ENCODE measurements at regions not wholly inside any gene's neighbourhood (a gene's known extent, or its start where the extent isn't known, plus 50 kb on each side); places are given as distances from the start of the nearest gene placed in this dataset.
"Not testable (repeated sequence)": the region's sequence is repeated elsewhere in the genome, so short reads cannot be mapped to it uniquely, and the experiment has no call there.

DNA sequence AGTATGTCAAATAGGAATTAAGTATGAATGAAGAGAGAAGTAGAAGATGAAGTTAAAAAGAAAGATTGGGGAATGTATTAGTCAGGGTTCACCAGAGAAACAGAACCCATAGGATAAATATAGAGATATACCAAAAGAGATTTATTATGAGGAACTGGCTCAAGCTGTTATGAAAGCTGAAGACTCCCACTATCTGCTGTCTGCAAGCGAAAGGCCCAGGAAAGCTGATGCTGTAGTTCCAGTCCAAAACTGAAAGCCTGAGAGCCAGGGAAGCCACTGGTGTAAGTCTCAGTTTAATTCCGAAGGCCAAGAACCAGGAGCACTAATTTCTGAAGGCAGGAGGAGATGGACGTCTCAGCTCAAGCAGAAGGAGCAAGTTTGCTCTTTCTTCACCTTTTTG is 200.9 kb upstream of the FN1 start:
- DNase-seq (ENCODE audit: low spot score), result no peak
- ChIA-PET CTCF (no interaction called here), POLR2A (ENCODE audit: low non-redundant PET) (no interaction called here)
- H3K27ac ChIP-seq, result no peak overlapping the region
- TF ChIP-seq, protein P1, sequence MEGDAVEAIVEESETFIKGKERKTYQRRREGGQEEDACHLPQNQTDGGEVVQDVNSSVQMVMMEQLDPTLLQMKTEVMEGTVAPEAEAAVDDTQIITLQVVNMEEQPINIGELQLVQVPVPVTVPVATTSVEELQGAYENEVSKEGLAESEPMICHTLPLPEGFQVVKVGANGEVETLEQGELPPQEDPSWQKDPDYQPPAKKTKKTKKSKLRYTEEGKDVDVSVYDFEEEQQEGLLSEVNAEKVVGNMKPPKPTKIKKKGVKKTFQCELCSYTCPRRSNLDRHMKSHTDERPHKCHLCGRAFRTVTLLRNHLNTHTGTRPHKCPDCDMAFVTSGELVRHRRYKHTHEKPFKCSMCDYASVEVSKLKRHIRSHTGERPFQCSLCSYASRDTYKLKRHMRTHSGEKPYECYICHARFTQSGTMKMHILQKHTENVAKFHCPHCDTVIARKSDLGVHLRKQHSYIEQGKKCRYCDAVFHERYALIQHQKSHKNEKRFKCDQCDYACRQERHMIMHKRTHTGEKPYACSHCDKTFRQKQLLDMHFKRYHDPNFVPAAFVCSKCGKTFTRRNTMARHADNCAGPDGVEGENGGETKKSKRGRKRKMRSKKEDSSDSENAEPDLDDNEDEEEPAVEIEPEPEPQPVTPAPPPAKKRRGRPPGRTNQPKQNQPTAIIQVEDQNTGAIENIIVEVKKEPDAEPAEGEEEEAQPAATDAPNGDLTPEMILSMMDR (conservative IDR thresholded peaks at IDR 0.05; ENCODE audit: low read depth), result no peak

DNA sequence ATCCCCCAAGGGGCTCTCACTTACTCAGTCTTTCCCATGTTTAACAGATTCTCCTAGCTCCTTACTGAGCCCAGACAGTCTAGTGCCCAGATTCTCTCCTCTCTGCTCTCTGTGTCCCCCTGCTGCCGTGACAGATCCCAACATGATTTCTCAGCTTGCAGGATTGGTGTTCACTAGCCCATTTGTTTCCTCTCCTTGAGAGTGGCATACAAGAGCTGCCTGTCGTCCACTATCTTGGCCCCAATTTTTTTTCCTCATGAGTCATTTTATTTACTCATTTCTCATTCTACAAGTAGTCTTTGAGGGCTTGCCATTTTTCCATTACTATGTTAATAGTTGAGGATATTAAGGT is 199.9 kb upstream of the FN1 start:
- POLR2A ChIA-PET (ENCODE audit: low non-redundant PET), result no interaction called here
- CTCF ChIA-PET, result interaction anchor here (0.6 kb wide), 1 partner anchor 38 kb away, joined by 3 read pairs; no protein-coding TSS in a partner anchor
- TF ChIP-seq, protein P1 (conservative IDR thresholded peaks at IDR 0.05; ENCODE audit: low read depth), result no peak
- DNase-seq (ENCODE audit: low spot score), result no peak
- no peak overlapping the region for H3K27ac ChIP-seq

DNA sequence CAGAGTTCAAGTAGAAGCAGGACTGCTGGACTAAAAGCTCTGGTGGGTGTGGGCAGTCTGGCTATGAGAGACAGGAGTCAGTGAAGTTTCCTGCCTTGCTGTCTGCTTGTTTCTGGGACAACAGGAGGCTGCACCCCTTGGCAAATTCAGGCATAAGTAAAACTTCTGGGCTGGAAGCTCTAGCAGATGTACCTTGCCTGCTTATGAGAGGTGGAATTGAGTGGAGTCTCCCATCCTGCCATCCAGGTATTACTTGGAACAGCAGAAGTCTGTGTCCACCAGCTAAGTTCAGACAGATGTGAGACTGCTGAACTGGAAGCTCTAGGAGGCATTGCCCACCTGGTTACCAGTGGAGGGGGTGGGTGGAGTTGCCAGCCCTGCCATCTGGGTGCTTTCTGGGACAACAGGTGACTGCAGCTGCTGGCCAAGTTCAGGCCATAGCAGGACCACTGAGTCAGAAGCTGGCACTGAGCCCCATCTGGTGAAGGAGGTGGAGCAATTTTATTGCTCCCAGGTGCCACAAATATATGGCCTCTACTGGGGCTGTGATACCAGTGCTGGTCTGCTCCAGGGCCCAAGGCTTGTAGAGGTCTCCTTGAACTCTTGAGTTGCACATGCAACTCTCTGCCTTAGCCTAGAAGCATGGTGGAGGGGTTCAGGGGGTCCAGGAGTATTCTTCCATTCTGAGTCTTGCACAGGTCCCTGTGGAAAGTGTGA is 199.4 kb upstream of the FN1 start:
- ChIA-PET POLR2A (ENCODE audit: low non-redundant PET) (no interaction called here), CTCF (interaction anchor here (0.6 kb wide), 1 partner anchor 39 kb away, joined by 3 read pairs; no protein-coding TSS in a partner anchor)

DNA sequence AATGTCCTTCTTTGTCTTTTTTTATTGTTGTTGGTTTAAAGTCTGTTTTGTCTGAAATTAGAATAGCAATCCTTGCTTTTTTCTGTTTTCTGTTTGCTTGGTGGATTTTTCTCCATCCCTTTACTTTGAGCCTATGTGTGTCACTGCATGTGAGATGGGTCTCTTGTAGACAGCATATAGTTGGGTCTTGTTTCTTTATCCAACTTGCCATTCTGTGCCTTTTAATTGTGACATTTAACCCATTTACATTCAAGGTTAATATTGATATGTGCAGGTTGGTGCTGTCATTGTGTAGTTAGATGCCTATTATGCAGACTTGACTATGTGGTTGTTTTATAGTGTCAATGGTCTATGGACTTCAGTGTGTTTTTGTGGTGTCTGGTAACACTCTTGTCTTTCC is 197.5 kb upstream of the FN1 start:
- H3K27ac ChIP-seq, result no peak overlapping the region
- ChIA-PET POLR2A (ENCODE audit: low non-redundant PET) (no interaction called here), CTCF (no interaction called here)
- TF ChIP-seq, protein P1 (conservative IDR thresholded peaks at IDR 0.05; ENCODE audit: low read depth), result no peak
- no peak for DNase-seq (ENCODE audit: low spot score)

More for the DNA sequence above, 199.4 kb upstream of the FN1 start:
- no peak overlapping the region for H3K27ac ChIP-seq
- no peak for DNase-seq (ENCODE audit: low spot score)
- TF ChIP-seq, protein P1 (conservative IDR thresholded peaks at IDR 0.05; ENCODE audit: low read depth), result no peak

DNA sequence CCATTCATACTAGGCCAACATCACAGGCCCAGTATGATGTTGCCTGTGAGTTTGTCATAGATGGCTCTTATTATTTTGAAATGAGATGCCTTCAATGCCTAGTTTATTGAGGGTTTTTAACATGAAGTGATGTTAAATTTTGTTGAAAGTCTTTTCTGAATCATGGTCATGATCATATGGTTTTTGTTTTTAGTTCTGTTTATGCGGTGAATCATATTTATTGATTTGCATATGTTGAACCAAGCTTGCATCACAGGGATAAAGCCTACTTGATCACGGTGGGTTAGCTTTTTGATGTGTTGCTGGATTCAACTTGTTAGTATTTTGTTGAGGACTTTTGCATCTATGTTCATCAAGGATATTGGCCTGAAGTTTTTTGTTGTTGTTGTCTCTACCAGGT is 195.8 kb upstream of the FN1 start:
- POLR2A ChIA-PET (ENCODE audit: low non-redundant PET), result no interaction called here

DNA sequence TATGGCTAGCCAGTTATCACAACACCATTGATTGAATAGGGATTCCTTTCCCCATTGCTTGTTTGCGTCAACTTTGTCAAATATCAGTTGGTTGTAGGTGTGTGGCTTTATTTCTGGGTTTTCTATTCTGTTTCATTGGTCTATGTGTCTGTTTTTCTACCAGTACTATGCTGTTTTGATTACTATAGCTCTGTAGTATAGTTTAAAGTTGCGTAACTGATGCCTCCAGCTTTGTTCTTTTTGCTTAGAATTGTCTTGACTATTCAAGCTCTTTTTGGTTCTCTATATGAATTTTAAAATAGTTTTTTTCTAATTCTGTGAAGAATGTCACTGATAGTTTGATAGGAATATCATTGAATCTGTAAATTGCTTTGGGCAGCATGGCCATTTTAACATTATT is 194.9 kb upstream of the FN1 start:
- DNase-seq (ENCODE audit: low spot score); H3K27ac ChIP-seq; CTCF ChIA-PET; POLR2A ChIA-PET (ENCODE audit: low non-redundant PET): not testable (repeated sequence)

More for the DNA sequence above, 195.8 kb upstream of the FN1 start:
- no peak overlapping the region for H3K27ac ChIP-seq
- CTCF ChIA-PET, result no interaction called here
- DNase-seq (ENCODE audit: low spot score), result no peak
- TF ChIP-seq, protein P1 (conservative IDR thresholded peaks at IDR 0.05; ENCODE audit: low read depth), result no peak

DNA sequence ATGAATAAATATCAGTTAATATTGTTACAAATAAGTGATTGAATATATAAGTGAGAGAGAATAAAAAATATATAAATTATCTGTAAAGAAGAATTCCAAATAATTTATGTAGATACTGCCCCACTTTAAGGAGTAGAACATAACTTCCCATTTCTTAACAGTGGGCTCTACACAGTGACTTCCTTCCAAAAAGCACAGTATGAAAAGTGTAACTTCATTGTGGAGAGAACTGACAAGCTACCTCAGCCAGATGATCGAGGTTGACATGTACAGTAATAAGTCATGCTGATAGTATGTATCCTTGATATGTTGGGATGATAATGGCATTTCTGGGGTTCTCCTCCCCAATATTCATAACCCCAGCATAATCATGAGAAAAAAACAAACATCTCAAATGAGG is 191.9 kb upstream of the FN1 start:
- POLR2A ChIA-PET (ENCODE audit: low non-redundant PET), result no interaction called here
- CTCF ChIA-PET, result no interaction called here
- TF ChIP-seq, protein P1 (conservative IDR thresholded peaks at IDR 0.05; ENCODE audit: low read depth), result no peak
- no peak for DNase-seq (ENCODE audit: low spot score)
- H3K27ac ChIP-seq, result no peak overlapping the region
